Tibial nerve (tissue), 4 donors: ENCODE measurements at regions not wholly inside any gene's neighbourhood (a gene's known extent, or its start where the extent isn't known, plus 50 kb on each side); places are given as distances from the start of the nearest gene placed in this dataset.

Experiments used
- DNase-seq, 2 donors: peaks; one replicate each; pipeline ENCODE4 v3.0.0-alpha.2; 2019; ENCODE audit warnings: low spot score in 2 of 2
- H3K27ac ChIP-seq, 4 donors: fragments of 200-600 bp; sonication (generic) in 3 of 4; one replicate each; pipeline ENCODE4 v1.5.1; 2017 to 2019; ENCODE audit warnings: mild to moderate bottlenecking in 1 of 4
- H3K27me3 ChIP-seq, 2 donors: fragments of 200-600 bp; sonication (generic) in 1 of 2; one replicate each; pipeline versions ENCODE4 v1.5.1 to v1.6.0; 2017 to 2019
- H3K36me3 ChIP-seq, 3 donors: fragments of 200-600 bp; sonication (generic); one replicate each; pipeline ENCODE4 v1.5.1; 2018 to 2019
- H3K4me1 ChIP-seq, 4 donors: fragments of 200-600 bp; sonication (generic) in 3 of 4; one replicate each; pipeline ENCODE4 v1.5.1; 2017 to 2019
- H3K4me3 ChIP-seq, 4 donors: fragments of 200-600 bp; sonication (generic) in 3 of 4; one replicate each; pipeline ENCODE4 v1.5.1; 2017 to 2019; ENCODE audit warnings: mild to moderate bottlenecking in 1 of 4, moderate library complexity in 1 of 4
- H3K9me3 ChIP-seq, 4 donors: fragments of 200-600 bp; sonication (generic) in 3 of 4; one replicate each; pipeline ENCODE4 v1.5.1; 2017 to 2019
- EP300 ChIP-seq, 2 donors: sonication (generic); formaldehyde crosslinking; IDR thresholded peaks; one replicate each; pipeline ENCODE4 v1.6.1; 2017; ENCODE audit warnings: antibody characterized with exemption in 2 of 2, mild to moderate bottlenecking in 1 of 2
- POLR2A ChIP-seq, 2 donors: fragments of 450-650 bp; IDR thresholded peaks; one replicate each; pipeline ENCODE4 v1.6.1; 2017; ENCODE audit warnings: antibody characterized with exemption in 2 of 2, mild to moderate bottlenecking in 2 of 2, moderate library complexity in 2 of 2
- WGBS, 2 donors: methylation state at CpG; one replicate each; pipeline ENCODE4 v1.1.5; 2018; 5-methylcytosine and 5-hydroxymethylcytosine counted together
- TF ChIP-seq, protein P1 (sequence below), 5 experiments: fragments of 200-600 bp in 3 of 5; fragments of 450-650 bp in 2 of 5; sonication (generic) in 3 of 5; IDR thresholded peaks; one replicate each; pipeline ENCODE4 v1.5.1; 2016 to 2019; ENCODE audit warnings: antibody characterized with exemption in 5 of 5, mild to moderate bottlenecking in 3 of 5, moderate library complexity in 2 of 5

DNA sequence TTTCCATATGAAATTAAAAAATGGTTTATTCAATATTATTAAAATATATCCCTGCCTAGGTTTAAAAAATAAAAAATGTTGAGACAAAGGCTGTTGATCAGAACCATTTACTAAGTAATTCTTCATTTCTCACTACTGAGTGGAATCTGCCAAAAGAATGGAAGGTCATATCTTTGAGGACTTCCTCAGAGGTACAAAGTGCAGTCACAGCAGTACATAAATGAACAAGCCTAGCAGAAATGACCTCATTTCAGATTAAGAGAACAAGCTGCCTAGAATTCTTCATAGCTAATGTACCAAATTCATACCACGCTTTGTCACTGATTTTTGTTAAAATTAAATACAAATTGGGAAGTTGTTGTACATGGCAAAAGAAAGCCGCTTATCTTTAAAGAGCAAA is 318.9 kb upstream of the TFPI start:
- Histone ChIP-seq H3K36me3 (no peaks in the 10 kb centered on the region), H3K4me1 (peaks cover 0 to 12% (median 4%) of the 10 kb centered on the region in 4 donors), H3K27ac (no peak overlapping the region), H3K27me3 (no peaks in the 10 kb centered on the region), H3K4me3 (no peak overlapping the region), H3K9me3 (no peaks in the 10 kb centered on the region)
- 73 to 89% methylated on average over 2 of the region's 2 CpGs for WGBS, 2 donors
- DNase-seq, result no peak
- TF ChIP-seq POLR2A (IDR thresholded peaks at IDR 0.05), result no peak
- TF ChIP-seq, protein P1, sequence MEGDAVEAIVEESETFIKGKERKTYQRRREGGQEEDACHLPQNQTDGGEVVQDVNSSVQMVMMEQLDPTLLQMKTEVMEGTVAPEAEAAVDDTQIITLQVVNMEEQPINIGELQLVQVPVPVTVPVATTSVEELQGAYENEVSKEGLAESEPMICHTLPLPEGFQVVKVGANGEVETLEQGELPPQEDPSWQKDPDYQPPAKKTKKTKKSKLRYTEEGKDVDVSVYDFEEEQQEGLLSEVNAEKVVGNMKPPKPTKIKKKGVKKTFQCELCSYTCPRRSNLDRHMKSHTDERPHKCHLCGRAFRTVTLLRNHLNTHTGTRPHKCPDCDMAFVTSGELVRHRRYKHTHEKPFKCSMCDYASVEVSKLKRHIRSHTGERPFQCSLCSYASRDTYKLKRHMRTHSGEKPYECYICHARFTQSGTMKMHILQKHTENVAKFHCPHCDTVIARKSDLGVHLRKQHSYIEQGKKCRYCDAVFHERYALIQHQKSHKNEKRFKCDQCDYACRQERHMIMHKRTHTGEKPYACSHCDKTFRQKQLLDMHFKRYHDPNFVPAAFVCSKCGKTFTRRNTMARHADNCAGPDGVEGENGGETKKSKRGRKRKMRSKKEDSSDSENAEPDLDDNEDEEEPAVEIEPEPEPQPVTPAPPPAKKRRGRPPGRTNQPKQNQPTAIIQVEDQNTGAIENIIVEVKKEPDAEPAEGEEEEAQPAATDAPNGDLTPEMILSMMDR (IDR thresholded peaks at IDR 0.05), result no peak

DNA sequence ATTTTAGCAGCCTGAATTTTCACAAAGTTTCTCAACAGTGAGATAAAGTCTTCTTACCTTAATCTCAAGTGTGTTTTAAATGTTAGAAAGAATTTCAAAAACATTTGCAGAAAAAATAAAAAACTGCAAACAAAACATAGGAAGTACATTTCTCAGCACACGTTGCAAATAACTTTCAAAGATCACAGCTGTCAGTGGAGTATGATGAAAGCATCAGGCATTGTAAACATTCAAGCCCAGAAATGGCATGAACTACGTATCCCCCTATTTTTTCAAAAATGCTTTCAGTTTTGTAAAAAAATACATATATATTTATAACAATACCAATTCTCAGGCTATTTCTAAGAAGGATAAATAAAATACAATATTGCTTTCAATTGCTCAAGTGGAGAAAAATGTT is 320.6 kb upstream of the TFPI start:
- Histone ChIP-seq H3K9me3 (no peaks in the 10 kb centered on the region), H3K27me3 (no peaks in the 10 kb centered on the region), H3K4me1 (peaks cover 0 to 25% (median 4%) of the 10 kb centered on the region in 4 donors), H3K4me3 (no peak overlapping the region), H3K36me3 (no peaks in the 10 kb centered on the region), H3K27ac (no peak overlapping the region)
- DNase-seq, result no peak
- TF ChIP-seq, protein P1 (IDR thresholded peaks at IDR 0.05), result no peak
- TF ChIP-seq EP300 (IDR thresholded peaks at IDR 0.05) (no peak), POLR2A (IDR thresholded peaks at IDR 0.05) (no peak)
- WGBS, 2 donors, result 45 to 57% methylated on average over 2 of the region's 2 CpGs

DNA sequence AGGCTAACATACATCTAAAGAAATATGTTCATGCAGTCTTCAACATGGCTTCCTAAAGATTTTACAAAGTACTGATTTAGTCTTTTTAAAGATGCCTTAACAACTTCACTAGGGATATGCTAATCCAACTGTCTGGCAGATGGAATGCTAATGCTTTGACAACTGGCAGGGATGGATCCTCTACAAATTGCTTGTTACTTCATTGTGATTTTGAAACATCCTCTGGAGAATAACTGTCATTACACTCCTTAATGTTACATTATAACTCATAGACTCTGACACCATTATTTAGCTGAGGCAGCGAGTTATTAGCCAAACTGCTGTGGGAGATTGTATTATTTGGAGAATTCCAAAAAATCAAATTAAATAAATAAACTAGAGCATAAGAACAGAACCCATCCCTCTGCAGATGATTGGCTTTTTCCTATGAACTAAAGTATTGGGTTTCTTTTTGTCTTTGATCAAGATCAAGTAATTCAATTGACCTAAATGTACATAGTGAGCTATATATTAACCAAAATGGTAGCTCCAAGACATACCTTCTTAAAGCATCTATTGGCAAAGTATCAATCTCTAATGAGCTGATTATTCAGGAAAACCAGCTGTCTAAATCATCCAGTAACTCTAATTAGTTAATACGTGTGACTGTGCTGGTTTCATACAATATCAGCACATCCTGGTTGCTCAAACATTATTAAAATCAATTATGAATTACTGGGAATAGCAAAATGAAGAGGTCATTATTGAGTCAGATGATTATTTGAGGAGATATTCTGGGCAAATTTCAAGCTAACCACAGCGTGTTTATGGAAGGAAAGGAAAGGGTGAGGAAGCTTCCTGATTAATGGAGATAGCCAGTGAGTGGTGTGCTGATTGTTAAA is 321.3 kb upstream of the TFPI start:
- no peak overlapping the region for H3K27ac ChIP-seq
- H3K4me3 ChIP-seq, result no peak overlapping the region
- peaks cover 0 to 25% (median 4%) of the 10 kb centered on the region in 4 donors for H3K4me1 ChIP-seq
- no peaks in the 10 kb centered on the region for H3K27me3 ChIP-seq
- no peaks in the 10 kb centered on the region for H3K9me3 ChIP-seq
- H3K36me3 ChIP-seq, result no peaks in the 10 kb centered on the region
- 73 to 77% methylated on average over 3 of the region's 3 CpGs for WGBS, 2 donors
- TF ChIP-seq POLR2A (IDR thresholded peaks at IDR 0.05), result no peak
- TF ChIP-seq, protein P1 (IDR thresholded peaks at IDR 0.05), result no peak
- TF ChIP-seq EP300 (IDR thresholded peaks at IDR 0.05), result no peak
- DNase-seq, result no peak

DNA sequence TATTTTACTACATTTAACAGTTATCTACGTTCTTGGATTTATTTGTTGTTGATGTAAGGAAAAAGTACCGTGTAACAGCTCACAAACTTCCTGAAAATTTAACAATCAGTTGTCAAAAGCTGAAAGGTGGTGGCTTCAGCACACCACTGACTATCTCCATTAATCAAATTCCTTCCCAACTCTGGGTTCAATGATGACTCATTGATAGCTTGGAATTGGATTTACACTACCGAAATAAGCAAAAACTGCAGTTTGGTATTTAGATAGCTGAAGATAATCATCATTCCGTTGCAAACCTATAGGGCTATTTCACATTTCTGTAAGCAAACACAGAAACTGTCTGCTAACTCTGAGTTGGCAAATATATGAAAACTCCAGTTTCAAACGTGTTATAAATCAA is 322.3 kb upstream of the TFPI start:
- Histone ChIP-seq H3K9me3 (no peaks in the 10 kb centered on the region), H3K4me1 (peaks cover 0 to 25% (median 4%) of the 10 kb centered on the region in 4 donors), H3K27ac (no peak overlapping the region), H3K4me3 (no peak overlapping the region), H3K27me3 (no peaks in the 10 kb centered on the region), H3K36me3 (no peaks in the 10 kb centered on the region)
- no peak for DNase-seq
- TF ChIP-seq POLR2A (IDR thresholded peaks at IDR 0.05) (no peak), EP300 (IDR thresholded peaks at IDR 0.05) (no peak)
- TF ChIP-seq, protein P1 (IDR thresholded peaks at IDR 0.05), result no peak
- 68 to 78% methylated on average over 5 of the region's 5 CpGs for WGBS, 2 donors

DNA sequence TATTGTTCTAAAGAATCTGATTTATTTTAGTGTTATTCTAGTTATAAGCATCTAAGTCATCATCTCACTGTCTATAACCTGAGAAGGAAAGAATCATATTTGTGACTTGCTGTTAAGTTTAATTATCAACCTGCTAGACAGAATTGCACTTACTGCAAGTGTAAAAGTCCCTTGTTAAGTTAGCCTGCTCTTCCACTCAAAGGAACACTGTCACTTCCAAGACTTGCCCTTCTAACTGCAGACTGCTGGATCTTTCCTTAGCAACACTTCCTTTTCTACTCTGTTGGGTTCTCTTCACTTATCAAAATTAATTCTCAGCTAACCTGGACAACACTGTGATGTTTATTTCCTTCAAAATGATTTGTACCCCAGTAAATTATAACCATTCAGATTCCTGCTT is 323.2 kb upstream of the TFPI start:
- Histone ChIP-seq H3K27ac (peak overlapping the region in 2 of 4 donors; percentile 23 to 31), H3K4me3 (no peak overlapping the region), H3K9me3 (no peaks in the 10 kb centered on the region), H3K27me3 (no peaks in the 10 kb centered on the region), H3K4me1 (peaks cover 0 to 25% (median 4%) of the 10 kb centered on the region in 4 donors), H3K36me3 (no peaks in the 10 kb centered on the region)
- no peak for DNase-seq
- TF ChIP-seq, protein P1 (IDR thresholded peaks at IDR 0.05), result no peak
- TF ChIP-seq EP300 (IDR thresholded peaks at IDR 0.05) (no peak), POLR2A (IDR thresholded peaks at IDR 0.05) (no peak)
